Activated B cell treated with CpG ODN at 0.5 μM for 24 hours (primary cell): ENCODE measurements at regions not wholly inside any gene's neighbourhood (a gene's known extent, or its start where the extent isn't known, plus 50 kb on each side); places are given as distances from the start of the nearest gene placed in this dataset.
"Not testable (repeated sequence)": the region's sequence is repeated elsewhere in the genome, so short reads cannot be mapped to it uniquely, and the experiment has no call there.

Source experiments
- ATAC-seq: fragments of 200-7000 bp; cut with Tn5 transposase; one replicate; pipeline ENCODE4 v1.10.0; 2021; ENCODE audit warnings: low read depth, mild to moderate bottlenecking, moderate library complexity
- CTCF ChIA-PET: fragments of 350-600 bp; sonication (Branson Sonifier 250); formaldehyde crosslinking; loops from one replicate; lab custom pipeline; 2021; ENCODE audit warnings: antibody characterized with exemption; lab: Charles Lee
- POLR2A ChIA-PET: fragments of 350-600 bp; sonication (Branson Sonifier 250); formaldehyde crosslinking; loops from one replicate; lab custom pipeline; 2021; ENCODE audit warnings: antibody characterized with exemption; lab: Charles Lee
- DNase-seq: peaks from one replicate; pipeline ENCODE4 v3.0.0; 2022
- H3K27ac Mint-ChIP-seq: one replicate; pipeline ENCODE4 v1.8.0; 2020; ENCODE audit warnings: mixed read lengths
- H3K27me3 Mint-ChIP-seq: one replicate; pipeline ENCODE4 v1.8.0; 2021; ENCODE audit warnings: mixed read lengths
- H3K36me3 Mint-ChIP-seq: one replicate; pipeline ENCODE4 v1.8.0; 2021; ENCODE audit warnings: low read depth, mixed read lengths
- H3K4me1 Mint-ChIP-seq: one replicate; pipeline ENCODE4 v1.8.0; 2021; ENCODE audit warnings: mixed read lengths
- H3K4me3 Mint-ChIP-seq: one replicate; pipeline ENCODE4 v1.8.0; 2020; ENCODE audit warnings: mild to moderate bottlenecking, mixed read lengths
- H3K9me3 Mint-ChIP-seq: one replicate; pipeline ENCODE4 v1.8.0; 2020; ENCODE audit warnings: mixed read lengths
- intact Hi-C: fragments of 100-400 bp; cut with micrococcal nuclease; formaldehyde crosslinking; loops from one replicate; pipeline ENCODE4 v1.15.1; 2024
- TF ChIP-seq, protein P1 (sequence below): fragments of 200-600 bp; IDR thresholded peaks from one replicate; pipeline ENCODE4 v1.8.0; 2022; ENCODE audit warnings: antibody characterized with exemption, mild to moderate bottlenecking

- DNase-seq (no peak), ATAC-seq (no peak)
- Mint-ChIP-seq H3K27me3 (no peaks in the 10 kb centered on the region), H3K27ac (no peak overlapping the region), H3K9me3 (peaks cover 2% of the 10 kb centered on the region), H3K4me1 (no peaks in the 10 kb centered on the region), H3K4me3 (no peak overlapping the region), H3K36me3 (no peaks in the 10 kb centered on the region)
- CTCF ChIA-PET = no interaction called here
- TF ChIP-seq, protein P1, sequence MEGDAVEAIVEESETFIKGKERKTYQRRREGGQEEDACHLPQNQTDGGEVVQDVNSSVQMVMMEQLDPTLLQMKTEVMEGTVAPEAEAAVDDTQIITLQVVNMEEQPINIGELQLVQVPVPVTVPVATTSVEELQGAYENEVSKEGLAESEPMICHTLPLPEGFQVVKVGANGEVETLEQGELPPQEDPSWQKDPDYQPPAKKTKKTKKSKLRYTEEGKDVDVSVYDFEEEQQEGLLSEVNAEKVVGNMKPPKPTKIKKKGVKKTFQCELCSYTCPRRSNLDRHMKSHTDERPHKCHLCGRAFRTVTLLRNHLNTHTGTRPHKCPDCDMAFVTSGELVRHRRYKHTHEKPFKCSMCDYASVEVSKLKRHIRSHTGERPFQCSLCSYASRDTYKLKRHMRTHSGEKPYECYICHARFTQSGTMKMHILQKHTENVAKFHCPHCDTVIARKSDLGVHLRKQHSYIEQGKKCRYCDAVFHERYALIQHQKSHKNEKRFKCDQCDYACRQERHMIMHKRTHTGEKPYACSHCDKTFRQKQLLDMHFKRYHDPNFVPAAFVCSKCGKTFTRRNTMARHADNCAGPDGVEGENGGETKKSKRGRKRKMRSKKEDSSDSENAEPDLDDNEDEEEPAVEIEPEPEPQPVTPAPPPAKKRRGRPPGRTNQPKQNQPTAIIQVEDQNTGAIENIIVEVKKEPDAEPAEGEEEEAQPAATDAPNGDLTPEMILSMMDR = no peak
- POLR2A ChIA-PET = no interaction called here
- intact Hi-C loops = no loop called here
Observed at GRCh38 chr17:54368906-54369305, 531.7 kb upstream of the TOM1L1 start.

- Mint-ChIP-seq H3K9me3 (no peaks in the 10 kb centered on the region), H3K36me3 (no peaks in the 10 kb centered on the region), H3K27ac (no peak overlapping the region), H3K27me3 (no peaks in the 10 kb centered on the region), H3K4me1 (no peaks in the 10 kb centered on the region), H3K4me3 (no peak overlapping the region)
- POLR2A ChIA-PET = no interaction called here
- CTCF ChIA-PET = no interaction called here
- TF ChIP-seq, protein P1 = no peak
- DNase-seq (no peak), ATAC-seq (no peak)
- intact Hi-C loops = no loop called here
Observed at GRCh38 chr17:54372069-54372749, 528.4 kb upstream of the TOM1L1 start.

- intact Hi-C loops = no loop called here
- H3K27ac Mint-ChIP-seq = no peak overlapping the region
- ChIA-PET CTCF (no interaction called here), POLR2A (no interaction called here)
- H3K36me3 Mint-ChIP-seq = no peaks in the 10 kb centered on the region
- TF ChIP-seq, protein P1 = no peak
- DNase-seq (no peak), ATAC-seq (no peak)
- no peak overlapping the region for H3K4me3 Mint-ChIP-seq
- H3K9me3 Mint-ChIP-seq = no peaks in the 10 kb centered on the region
- no peaks in the 10 kb centered on the region for H3K4me1 Mint-ChIP-seq
- no peaks in the 10 kb centered on the region for H3K27me3 Mint-ChIP-seq
Observed at GRCh38 chr17:54373970-54374369, 526.7 kb upstream of the TOM1L1 start.

DNA sequence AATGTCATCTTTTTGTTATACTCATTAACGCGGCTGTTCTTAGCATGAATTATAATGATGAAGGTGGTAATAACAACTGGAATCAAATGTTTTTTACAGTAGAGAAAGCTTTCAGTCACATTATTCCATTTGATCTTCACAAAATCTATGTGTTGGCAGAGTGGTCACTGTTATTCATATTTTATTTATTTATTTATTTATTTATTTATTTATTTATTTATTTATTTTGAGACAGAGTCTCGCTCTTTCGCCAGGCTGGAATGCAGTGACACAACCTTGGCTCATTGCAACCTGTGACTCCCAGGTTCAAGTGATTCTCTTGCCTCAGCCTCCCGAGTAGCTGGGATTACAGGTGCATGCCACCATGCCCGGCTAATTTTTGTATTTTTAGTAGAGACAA, 524.2 kb upstream of the TOM1L1 start:
- ATAC-seq, CTCF ChIA-PET, POLR2A ChIA-PET, DNase-seq, H3K27ac Mint-ChIP-seq, H3K36me3 Mint-ChIP-seq, H3K4me3 Mint-ChIP-seq, intact Hi-C loops, H3K27me3 Mint-ChIP-seq, H3K4me1 Mint-ChIP-seq, H3K9me3 Mint-ChIP-seq: not testable (repeated sequence)

- Mint-ChIP-seq H3K4me1 (no peaks in the 10 kb centered on the region), H3K27ac (no peak overlapping the region), H3K27me3 (no peaks in the 10 kb centered on the region), H3K36me3 (no peaks in the 10 kb centered on the region), H3K4me3 (no peak overlapping the region), H3K9me3 (peaks cover 10% of the 10 kb centered on the region)
- POLR2A ChIA-PET = no interaction called here
- intact Hi-C loops = no loop called here
- ATAC-seq = no peak
- DNase-seq = no peak
- TF ChIP-seq, protein P1 = no peak
- CTCF ChIA-PET = no interaction called here
Observed at GRCh38 chr17:54381482-54381881, 519.2 kb upstream of the TOM1L1 start.

GRCh38 chr17:54404259-54404658, 496.4 kb upstream of the TOM1L1 start:
- TF ChIP-seq, protein P1 = no peak
- Mint-ChIP-seq H3K4me3 (no peak overlapping the region), H3K36me3 (no peaks in the 10 kb centered on the region), H3K27ac (no peak overlapping the region), H3K9me3 (no peaks in the 10 kb centered on the region), H3K27me3 (no peaks in the 10 kb centered on the region), H3K4me1 (no peaks in the 10 kb centered on the region)
- intact Hi-C loops = no loop called here
- ChIA-PET POLR2A (no interaction called here), CTCF (no interaction called here)
- ATAC-seq (no peak), DNase-seq (no peak)
